Keratinocyte (primary cell): ENCODE measurements at regions not wholly inside any gene's neighbourhood (a gene's known extent, or its start where the extent isn't known, plus 50 kb on each side); places are given as distances from the start of the nearest gene placed in this dataset.
A peak's percentile ranks its signal among the peaks of the same experiment; 100 is the strongest.
"Not testable (repeated sequence)": the region's sequence is repeated elsewhere in the genome, so short reads cannot be mapped to it uniquely, and the experiment has no call there.

Source experiments
- DNase-seq: peaks from one replicate; pipeline ENCODE4 v3.0.0-alpha.2; 2011; ENCODE audit warnings: low read depth, missing footprints, low spot score
- FAIRE-seq: peaks from 2 replicates; lab custom pipeline; 2011; peaks lifted over from hg19 to GRCh38; lab: Jason Lieb, UNC
- H2AFZ ChIP-seq: 2 replicates; pipeline ENCODE4 v1.6.0; 2012; ENCODE audit warnings: low read length, control low read depth, inconsistent platforms; ENCODE audit not compliant: control insufficient read depth
- H3K27ac ChIP-seq: 2 replicates; pipeline ENCODE4 v1.5.1; 2011; ENCODE audit warnings: low read length; ENCODE audit not compliant: control insufficient read depth, insufficient read depth
- H3K27me3 ChIP-seq: 3 replicates; pipeline ENCODE4 v1.6.0; 2011; ENCODE audit warnings: low read length; ENCODE audit not compliant: control insufficient read depth, insufficient read depth; ENCODE audit errors: extremely low read depth
- H3K36me3 ChIP-seq, 2 experiments: 2 replicates in 1 of 2; 3 replicates in 1 of 2; pipeline ENCODE4 v1.5.1; 2011; ENCODE audit warnings: low read length in 2 of 2, mild to moderate bottlenecking in 1 of 2; ENCODE audit not compliant: control insufficient read depth in 2 of 2, insufficient read depth in 2 of 2; ENCODE audit errors: extremely low read depth in 1 of 2
- H3K4me1 ChIP-seq: 3 replicates; pipeline ENCODE4 v1.5.1; 2011; ENCODE audit warnings: low read length; ENCODE audit not compliant: control insufficient read depth, insufficient read depth; ENCODE audit errors: extremely low read depth
- H3K4me2 ChIP-seq: 3 replicates; pipeline ENCODE4 v1.6.0; 2011; ENCODE audit warnings: low read depth, low read length; ENCODE audit not compliant: control insufficient read depth, insufficient read depth; ENCODE audit errors: extremely low read depth
- H3K4me3 ChIP-seq, 3 experiments: fragments of 200-600 bp in 1 of 3; sonication (generic) in 1 of 3; 2 replicates in 2 of 3; 3 replicates in 1 of 3; pipeline ENCODE4 v1.5.1; 2011 to 2016; ENCODE audit warnings: low read length in 3 of 3, mild to moderate bottlenecking in 3 of 3, control low read depth in 2 of 3, inconsistent platforms in 1 of 3, low read depth in 1 of 3, mixed read lengths in 1 of 3, mixed run types in 1 of 3, moderate library complexity in 1 of 3; ENCODE audit not compliant: control insufficient read depth in 2 of 3, insufficient read depth in 2 of 3; ENCODE audit errors: extremely low read depth in 1 of 3
- H3K79me2 ChIP-seq: 2 replicates; pipeline ENCODE4 v1.6.0; 2012; ENCODE audit warnings: low read length; ENCODE audit not compliant: control insufficient read depth, insufficient read depth
- H3K9ac ChIP-seq: 3 replicates; pipeline ENCODE4 v1.6.0; 2011; ENCODE audit warnings: low read length; ENCODE audit not compliant: control insufficient read depth, insufficient read depth; ENCODE audit errors: extremely low read depth
- H3K9me1 ChIP-seq: 3 replicates; pipeline ENCODE4 v1.6.0; 2011; ENCODE audit warnings: low read length; ENCODE audit not compliant: control insufficient read depth, insufficient read depth; ENCODE audit errors: extremely low read depth
- H3K9me3 ChIP-seq: 2 replicates; pipeline ENCODE4 v1.5.1; 2012; ENCODE audit warnings: low read depth, low read length; ENCODE audit not compliant: control insufficient read depth
- H4K20me1 ChIP-seq: 3 replicates; pipeline ENCODE4 v1.6.0; 2011; ENCODE audit warnings: low read length; ENCODE audit not compliant: control insufficient read depth, insufficient read depth; ENCODE audit errors: extremely low read depth
- CTCF ChIP-seq, 3 experiments: IDR thresholded peaks in 1 of 3; conservative IDR thresholded peaks in 1 of 3; optimal IDR thresholded peaks in 1 of 3; 2 replicates in 2 of 3; 3 replicates in 1 of 3; pipeline versions ENCODE3 to v1.5.1; 2011; ENCODE audit warnings: low read length in 3 of 3, mild to moderate bottlenecking in 3 of 3, moderate library complexity in 2 of 3, control low read depth in 1 of 3, inconsistent platforms in 1 of 3; ENCODE audit not compliant: insufficient read depth in 2 of 3; ENCODE audit errors: extremely low read depth in 1 of 3
- EZH2 ChIP-seq: IDR thresholded peaks from one replicate; pipeline ENCODE4 v1.6.1; 2012; ENCODE audit warnings: inconsistent platforms, mild to moderate bottlenecking, low read length, moderate library complexity
- dilution Hi-C: fragments of 300-500 bp; cut with MboI; formaldehyde crosslinking; loops from one replicate; pipeline ENCODE4 v1.7.0; 2020; ENCODE audit warnings: low sequenced_read_pairs; ENCODE audit not compliant: extremely low pct_ligation_motif_present

- Histone ChIP-seq H3K4me3 (no peak overlapping the region), H4K20me1 (no peaks in the 10 kb centered on the region), H2AFZ (peak overlapping the region; percentile 10), H3K9ac (no peak overlapping the region), H3K27me3 (no peaks in the 10 kb centered on the region), H3K9me3 (no peaks in the 10 kb centered on the region), H3K4me1 (peaks cover 7% of the 10 kb centered on the region), H3K4me2 (no peak overlapping the region), H3K9me1 (no peaks in the 10 kb centered on the region), H3K79me2 (no peaks in the 10 kb centered on the region), H3K27ac (no peak overlapping the region), H3K36me3 (no peaks in the 10 kb centered on the region)
- DNase-seq (no peak), FAIRE-seq (no peak)
- no peak for TF ChIP-seq CTCF (optimal IDR thresholded peaks at IDR 0.05 in 1 of 3, IDR thresholded peaks at IDR 0.05 in 1 of 3, conservative IDR thresholded peaks at IDR 0.05 in 1 of 3; ENCODE audit: extremely low read depth in 1 of 3, insufficient read depth in 2 of 3, low read length in 3 of 3)
- no peak for TF ChIP-seq EZH2
- dilution Hi-C loops = no loop called here
Observed at GRCh38 chr2:242085941-242086621, 216.6 kb downstream of the RTP5 start.

- DNase-seq, H3K4me1 ChIP-seq, H3K27ac ChIP-seq, H3K9me1 ChIP-seq, H3K79me2 ChIP-seq, H3K36me3 ChIP-seq, H3K27me3 ChIP-seq, dilution Hi-C loops, FAIRE-seq, H4K20me1 ChIP-seq, H3K9me3 ChIP-seq: not testable (repeated sequence)
- peak overlapping the region; percentile 60 for H3K9ac ChIP-seq
- H2AFZ ChIP-seq = peak overlapping the region; percentile 8
- H3K4me2 ChIP-seq = peak overlapping the region; percentile 56
- H3K4me3 ChIP-seq = peak overlapping the region in 2 of 3 experiments; percentile 51 to 87
Observed at GRCh38 chr2:242088044-242088443, 218.5 kb downstream of the RTP5 start.
